Psoas muscle (tissue), 7 donors: ENCODE measurements at regions not wholly inside any gene's neighbourhood (a gene's known extent, or its start where the extent isn't known, plus 50 kb on each side); places are given as distances from the start of the nearest gene placed in this dataset.

Experiments used
- ATAC-seq, 4 donors: fragments of 200-7000 bp; cut with Tn5 transposase; one replicate each; pipeline ENCODE4 v1.9.1; 2020; ENCODE audit warnings: moderate library complexity in 3 of 4, mild to moderate bottlenecking in 2 of 4
- DNase-seq, 2 donors: peaks; one replicate each; pipeline ENCODE4 v3.0.0-alpha.2; 2020
- H3K27ac ChIP-seq: fragments of 200-600 bp; one replicate; pipeline ENCODE4 v1.8.0; 2022
- H3K27me3 ChIP-seq, 3 donors: fragments of 200-600 bp in 1 of 3; one replicate each; pipeline versions ENCODE4 v1.6.1 to v1.8.0; 2013 to 2022; ENCODE audit warnings: low read length in 2 of 3, mild to moderate bottlenecking in 2 of 3, moderate library complexity in 1 of 3; ENCODE audit not compliant: insufficient read depth in 3 of 3
- H3K36me3 ChIP-seq, 2 donors: fragments of 200-600 bp in 1 of 2; one replicate each; pipeline versions ENCODE4 v1.6.1 to v1.8.0; 2013 to 2022; ENCODE audit warnings: low read depth in 1 of 2, mild to moderate bottlenecking in 1 of 2, moderate library complexity in 1 of 2; ENCODE audit not compliant: insufficient read depth in 1 of 2
- H3K4me1 ChIP-seq: fragments of 200-600 bp; one replicate; pipeline ENCODE4 v1.8.0; 2022
- H3K4me3 ChIP-seq: fragments of 200-600 bp; one replicate; pipeline ENCODE4 v1.8.0; 2022; ENCODE audit warnings: mild to moderate bottlenecking
- H3K9me3 ChIP-seq: fragments of 200-600 bp; one replicate; pipeline ENCODE4 v1.8.0; 2022
- CTCF ChIP-seq: fragments of 200-600 bp; IDR thresholded peaks from one replicate; pipeline ENCODE4 v1.8.0; 2022; ENCODE audit warnings: antibody characterized with exemption
- WGBS, 3 donors: extraction: QIAGEN DNeasy Blood & Tissue Kit; methylation state at CpG; one replicate each; pipeline versions ENCODE4 v1.1.6 to v1.1.7; 2013; 5-methylcytosine and 5-hydroxymethylcytosine counted together
- intact Hi-C, 2 donors: fragments of 100-400 bp; cut with DNase I; formaldehyde crosslinking; loops; one replicate each; pipeline versions ENCODE4 v1.11.0 to v1.14.2; 2022
- donor health status: healthy with polysubstance abuse.
- donor health status: DM: no; HTN: no; CAD: no; lungs with moderate emphysema.
- donor health status: Bipolar disorder and iron deficiency.
- donor health status: healthy.
- donor health status: DM: yes; HTN: yes; CAD: no.
- donor health status: DM: no; HTN: no; CAD: no.
- donor health status: DM: yes; HTN: yes; CAD: no.

GRCh38 chr10:30535677-30536076 is 93.9 kb downstream of the LYZL2 start:
- 91 to 95% (median 93%) methylated on average over 4 of the region's 4 CpGs for WGBS, 3 donors
- Histone ChIP-seq H3K27ac (no peak overlapping the region), H3K4me1 (no peaks in the 10 kb centered on the region), H3K36me3 (no peaks in the 10 kb centered on the region), H3K4me3 (no peak overlapping the region), H3K9me3 (no peaks in the 10 kb centered on the region), H3K27me3 (peaks cover 0 to 2% (median 0%) of the 10 kb centered on the region in 3 donors)
- no peak for TF ChIP-seq CTCF
- intact Hi-C loops, result loop anchor here (5.0 kb wide), 2 partner anchors 52 to 143 kb away; no protein-coding TSS in a partner anchor
- no peak for ATAC-seq
- DNase-seq, result no peak

GRCh38 chr10:30534465-30535144 is 94.9 kb downstream of the LYZL2 start:
- DNase-seq, result peak; percentile 54 to 66
- intact Hi-C loops, result loop anchor here (1.0 to 5.0 kb wide), 5 partner anchors 53 to 142 kb away; no protein-coding TSS in a partner anchor
- Histone ChIP-seq H3K9me3 (no peaks in the 10 kb centered on the region), H3K4me3 (no peak overlapping the region), H3K36me3 (no peaks in the 10 kb centered on the region), H3K27me3 (peaks cover 0 to 2% (median 0%) of the 10 kb centered on the region in 3 donors), H3K4me1 (no peaks in the 10 kb centered on the region), H3K27ac (no peak overlapping the region)
- WGBS, 3 donors, result 28 to 31% (median 31%) methylated on average over 20 of the region's 20 CpGs
- ATAC-seq, result peak; percentile 74 to 93 (median 86)
- TF ChIP-seq CTCF, result peak; percentile 95

GRCh38 chr10:30531751-30532530 is 97.6 kb downstream of the LYZL2 start:
- 94 to 98% (median 96%) methylated on average over 8 of the region's 8 CpGs for WGBS, 3 donors
- TF ChIP-seq CTCF, result no peak
- Histone ChIP-seq H3K36me3 (no peaks in the 10 kb centered on the region), H3K4me3 (no peak overlapping the region), H3K27me3 (peaks cover 0 to 2% (median 0%) of the 10 kb centered on the region in 3 donors), H3K9me3 (no peaks in the 10 kb centered on the region), H3K4me1 (no peaks in the 10 kb centered on the region), H3K27ac (no peak overlapping the region)
- intact Hi-C loops, result loop anchor here in 1 of 2 donors (5.0 kb wide), 1 partner anchor 120 kb away; no protein-coding TSS in a partner anchor
- ATAC-seq, result no peak
- no peak for DNase-seq

- intact Hi-C loops, result no loop called here
- Histone ChIP-seq H3K4me1 (no peaks in the 10 kb centered on the region), H3K27ac (no peak overlapping the region), H3K27me3 (peaks cover 0 to 2% (median 0%) of the 10 kb centered on the region in 3 donors), H3K9me3 (no peaks in the 10 kb centered on the region), H3K36me3 (no peaks in the 10 kb centered on the region), H3K4me3 (no peak overlapping the region)
- WGBS, 3 donors, result 83 to 88% (median 85%) methylated on average over 28 of the region's 28 CpGs
- TF ChIP-seq CTCF, result no peak
- ATAC-seq (peak in 3 of 4 donors; percentile 35 to 62 (median 45)), DNase-seq (peak; percentile 58 to 78)
These were observed 95.5 kb downstream of the MAP3K8 start for GRCh38 chr10:30529373-30529998.
